IMR-90 (cell line): ENCODE measurements at regions not wholly inside any gene's neighbourhood (a gene's known extent, or its start where the extent isn't known, plus 50 kb on each side); places are given as distances from the start of the nearest gene placed in this dataset.

Experiments used
- BHLHE40 ChIP-seq: fragments of 150-350 bp; IDR thresholded peaks from 2 replicates; pipeline ENCODE4 v1.6.1; 2016; ENCODE audit warnings: mild to moderate bottlenecking, low read depth, low read length
- CEBPB ChIP-seq: IDR thresholded peaks from 2 replicates; pipeline ENCODE4 v1.6.1; 2012; ENCODE audit warnings: low read depth, low read length, improper control_type of control experiment
- CHD1 ChIP-seq: IDR thresholded peaks from 2 replicates; pipeline ENCODE4 v1.6.1; 2012; ENCODE audit warnings: low read depth, low read length, improper control_type of control experiment
- ELK1 ChIP-seq: fragments of 150-350 bp; IDR thresholded peaks from 2 replicates; pipeline ENCODE4 v1.6.1; 2016; ENCODE audit warnings: low read depth, mild to moderate bottlenecking, low read length, moderate library complexity, borderline replicate concordance
- MAZ ChIP-seq: IDR thresholded peaks from 2 replicates; pipeline ENCODE4 v1.6.1; 2012; ENCODE audit warnings: low read depth, mild to moderate bottlenecking, low read length, improper control_type of control experiment, moderate library complexity, borderline replicate concordance
- POLR2A ChIP-seq: IDR thresholded peaks from 2 replicates; pipeline ENCODE4 v1.6.1; 2012; ENCODE audit warnings: mild to moderate bottlenecking, low read depth, low read length
- RAD21 ChIP-seq: IDR thresholded peaks from 2 replicates; pipeline ENCODE4 v1.6.1; 2012; ENCODE audit warnings: low read length, improper control_type of control experiment
- RFX5 ChIP-seq: IDR thresholded peaks from 2 replicates; pipeline ENCODE4 v1.8.0; 2012; ENCODE audit warnings: low read depth, mild to moderate bottlenecking, low read length, moderate library complexity
- USF2 ChIP-seq: fragments of 150-350 bp; IDR thresholded peaks from 2 replicates; pipeline ENCODE4 v1.6.1; 2017; ENCODE audit warnings: mild to moderate bottlenecking, antibody characterized with exemption, low read length, low read depth
- TF ChIP-seq, protein P1 (sequence below): conservative IDR thresholded peaks from 2 replicates; pipeline ENCODE4 v1.5.1; 2012; ENCODE audit warnings: mild to moderate bottlenecking, low read depth, low read length, improper control_type of control experiment

DNA sequence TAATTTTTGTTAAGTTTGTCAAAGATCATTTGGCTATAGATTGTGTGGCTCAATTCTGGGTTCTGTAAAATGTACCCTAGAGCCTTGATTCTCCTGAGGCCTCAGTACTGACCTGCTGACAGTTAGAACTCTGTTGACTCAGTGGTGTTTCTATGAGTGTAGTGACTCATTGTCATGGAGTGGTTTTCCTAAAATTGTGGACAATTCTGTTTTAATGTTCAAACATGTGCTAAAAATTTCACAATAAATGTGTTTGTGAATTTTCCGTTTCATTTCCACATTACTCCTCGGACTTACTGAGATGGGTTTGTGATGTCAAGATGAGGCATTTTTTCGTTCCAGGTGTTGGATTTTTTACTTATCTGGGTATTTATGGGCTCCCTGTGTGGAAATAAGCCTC, 695.9 kb downstream of the TMEM121 start:
- TF ChIP-seq, protein P1, sequence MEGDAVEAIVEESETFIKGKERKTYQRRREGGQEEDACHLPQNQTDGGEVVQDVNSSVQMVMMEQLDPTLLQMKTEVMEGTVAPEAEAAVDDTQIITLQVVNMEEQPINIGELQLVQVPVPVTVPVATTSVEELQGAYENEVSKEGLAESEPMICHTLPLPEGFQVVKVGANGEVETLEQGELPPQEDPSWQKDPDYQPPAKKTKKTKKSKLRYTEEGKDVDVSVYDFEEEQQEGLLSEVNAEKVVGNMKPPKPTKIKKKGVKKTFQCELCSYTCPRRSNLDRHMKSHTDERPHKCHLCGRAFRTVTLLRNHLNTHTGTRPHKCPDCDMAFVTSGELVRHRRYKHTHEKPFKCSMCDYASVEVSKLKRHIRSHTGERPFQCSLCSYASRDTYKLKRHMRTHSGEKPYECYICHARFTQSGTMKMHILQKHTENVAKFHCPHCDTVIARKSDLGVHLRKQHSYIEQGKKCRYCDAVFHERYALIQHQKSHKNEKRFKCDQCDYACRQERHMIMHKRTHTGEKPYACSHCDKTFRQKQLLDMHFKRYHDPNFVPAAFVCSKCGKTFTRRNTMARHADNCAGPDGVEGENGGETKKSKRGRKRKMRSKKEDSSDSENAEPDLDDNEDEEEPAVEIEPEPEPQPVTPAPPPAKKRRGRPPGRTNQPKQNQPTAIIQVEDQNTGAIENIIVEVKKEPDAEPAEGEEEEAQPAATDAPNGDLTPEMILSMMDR: no peak
- TF ChIP-seq CEBPB (no peak), CHD1 (no peak), BHLHE40 (no peak), POLR2A (no peak), RFX5 (no peak), MAZ (no peak), USF2 (no peak), ELK1 (no peak), RAD21 (no peak)
